GM18505 (cell line): ENCODE measurements at regions not wholly inside any gene's neighbourhood (a gene's known extent, or its start where the extent isn't known, plus 50 kb on each side); places are given as distances from the start of the nearest gene placed in this dataset.

Experiments
- ATAC-seq: cut with Tn5 transposase; IDR thresholded peaks from one replicate; pipeline ENCODE4 v1.9.1; 2021; ENCODE audit not compliant: unreplicated experiment
- POLR2A ChIP-seq: IDR thresholded peaks from 4 replicates; pipeline ENCODE4 v1.6.1; 2011; ENCODE audit warnings: borderline replicate concordance; ENCODE audit not compliant: insufficient read depth, insufficient read length; ENCODE audit errors: extremely low read depth

DNA sequence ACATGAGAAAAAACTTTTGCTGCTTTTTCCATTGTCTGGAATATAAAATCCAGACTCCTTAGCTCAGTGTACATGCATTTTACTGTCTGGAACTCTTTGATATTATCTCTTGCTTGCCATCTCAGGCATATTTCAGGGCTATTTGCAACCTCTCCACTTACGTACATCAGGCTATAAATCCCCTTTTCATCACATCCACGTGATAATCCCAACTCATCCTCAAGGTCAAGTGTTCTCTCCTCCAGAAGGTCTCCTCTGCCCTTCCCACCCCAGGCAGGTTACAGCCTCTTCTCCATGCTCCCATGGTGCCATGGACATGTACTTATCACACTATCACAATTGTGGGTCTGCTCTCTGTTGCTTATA, 202.5 kb upstream of the RBMS1 start:
- no peak for ATAC-seq
- TF ChIP-seq POLR2A = no peak

DNA sequence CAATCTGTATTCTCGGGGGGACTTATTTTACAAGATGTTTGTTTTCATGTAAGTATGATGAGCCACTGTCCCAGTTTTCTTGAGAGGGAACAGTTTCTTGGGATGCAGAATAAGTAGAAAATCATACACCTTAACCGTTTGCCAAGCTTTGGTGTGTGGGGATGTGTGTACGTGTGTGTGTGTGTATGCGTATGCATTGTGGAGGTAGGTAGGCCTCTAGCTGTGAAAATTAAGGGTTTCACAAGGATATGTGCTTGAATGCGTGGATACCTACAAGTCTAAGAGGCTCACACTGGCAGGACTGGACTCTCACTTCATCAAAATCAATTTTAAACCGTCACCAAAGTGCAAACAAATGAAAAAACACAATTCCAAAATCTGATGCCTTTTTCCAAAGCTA, 204.2 kb upstream of the RBMS1 start:
- ATAC-seq = no peak
- no peak for TF ChIP-seq POLR2A

DNA sequence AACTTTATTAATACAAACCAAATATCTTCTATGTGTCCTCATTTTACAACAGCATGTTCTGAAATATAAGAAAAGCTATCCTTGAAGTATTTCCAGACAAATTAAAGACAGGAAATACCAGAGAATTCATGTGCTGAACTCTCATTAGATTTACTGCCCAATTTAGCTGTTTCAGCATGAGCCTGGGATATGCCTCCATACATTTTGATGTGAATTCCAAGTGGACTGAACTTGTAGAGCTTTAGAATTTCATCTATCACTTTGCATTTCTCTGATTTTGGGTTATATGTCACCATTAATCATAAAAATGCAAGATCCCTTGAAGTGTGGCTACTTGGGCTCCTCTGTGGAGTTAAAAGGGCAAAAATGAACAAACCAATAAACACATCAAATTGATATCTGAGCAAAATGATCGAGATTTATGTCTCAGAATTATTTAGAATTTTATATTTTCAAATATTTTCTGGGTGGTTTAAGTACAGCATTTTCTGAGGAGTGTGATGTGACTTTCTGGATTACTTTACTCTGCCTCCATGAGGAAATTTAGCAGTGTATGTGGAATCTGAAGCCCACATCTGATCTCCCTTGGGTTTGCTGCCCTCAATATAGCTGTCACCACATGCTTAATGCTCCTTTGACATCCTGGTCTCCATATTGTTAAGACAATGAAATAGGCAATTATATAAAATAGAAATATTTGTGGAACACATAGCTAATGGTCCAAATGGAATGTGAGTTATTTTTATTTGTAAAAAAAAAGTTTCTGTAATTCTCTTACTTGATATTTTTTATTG, 206.6 kb upstream of the RBMS1 start:
- no peak for TF ChIP-seq POLR2A
- no peak for ATAC-seq

DNA sequence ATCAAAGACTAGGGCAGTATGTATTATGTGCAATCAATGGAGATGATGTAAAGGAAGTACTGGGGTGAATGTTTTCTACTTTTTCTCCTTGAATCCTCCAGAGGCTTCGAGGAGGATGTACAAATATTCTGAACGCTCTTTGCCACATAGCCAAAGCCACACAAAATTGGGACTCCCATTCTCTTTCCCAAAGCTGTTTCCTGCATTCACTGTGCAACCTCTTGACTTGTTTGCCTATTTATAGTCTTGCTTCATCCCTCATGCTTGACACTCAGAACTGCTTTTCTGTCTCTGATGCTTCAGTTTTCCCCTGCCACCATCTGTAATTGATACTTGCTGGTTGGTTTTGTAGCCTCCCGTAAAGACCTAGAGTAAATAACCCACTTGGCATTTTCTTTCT, 208.2 kb upstream of the RBMS1 start:
- TF ChIP-seq POLR2A = no peak
- ATAC-seq = no peak

DNA sequence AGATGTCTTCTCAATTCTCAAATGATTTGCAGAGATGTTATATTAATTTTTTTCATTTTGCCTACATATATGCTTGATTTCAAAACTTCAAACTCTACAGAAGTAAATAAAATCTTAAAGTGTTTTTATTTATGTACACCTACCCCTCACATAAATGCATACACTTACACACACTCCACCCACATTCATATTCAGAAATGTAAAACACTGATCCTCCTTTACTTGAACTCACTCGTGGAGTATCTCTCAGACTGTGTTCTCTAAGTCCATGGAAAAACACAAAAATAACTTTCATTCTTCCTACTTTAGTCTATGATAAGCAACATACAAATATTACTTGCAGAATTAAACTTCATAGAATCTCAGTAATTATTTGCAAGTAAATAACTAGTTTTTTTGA, 209.1 kb upstream of the RBMS1 start:
- no peak for TF ChIP-seq POLR2A
- no peak for ATAC-seq

DNA sequence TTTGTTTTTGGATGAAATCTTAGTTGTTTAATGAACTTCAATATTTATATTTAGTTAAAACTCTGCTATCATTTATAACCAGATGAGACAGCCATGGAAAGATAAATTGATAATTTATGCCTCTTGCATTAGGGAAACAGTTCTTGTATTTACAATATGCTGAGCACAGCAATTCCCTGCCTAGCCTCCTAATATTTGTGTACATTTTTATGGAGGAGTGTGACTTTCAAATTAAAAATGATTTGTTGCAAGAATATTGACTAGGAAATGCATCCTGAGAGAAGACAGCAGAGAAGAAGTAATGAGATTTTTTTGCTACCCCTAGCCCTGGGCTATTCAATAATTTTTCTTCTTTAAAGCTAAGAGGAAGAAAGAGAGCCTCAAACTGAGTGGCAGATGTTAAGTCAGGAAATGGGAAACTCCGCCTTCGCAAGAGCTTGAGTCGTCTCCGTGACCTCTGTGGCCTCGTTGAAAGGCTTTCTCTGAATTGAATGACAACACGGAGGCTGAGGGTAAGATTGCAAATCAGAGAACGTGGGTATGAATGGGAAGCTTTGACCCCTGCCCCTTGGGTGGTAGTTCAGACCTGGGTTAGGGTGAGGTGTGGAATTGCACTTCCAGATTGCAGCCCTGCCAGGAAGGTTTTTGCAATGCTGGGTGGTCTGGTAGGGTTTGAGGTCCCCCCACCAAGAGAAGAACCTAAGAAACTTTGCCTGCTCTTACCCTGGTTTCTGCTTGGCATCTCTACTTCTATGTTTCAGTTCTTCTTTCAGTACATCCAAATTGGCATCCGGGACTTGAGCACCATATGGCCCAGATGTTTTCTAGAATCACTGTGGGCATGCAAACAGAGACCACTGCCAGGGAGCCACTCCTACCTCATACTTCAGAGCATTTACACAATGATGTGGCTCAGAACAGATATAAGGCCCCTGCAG, 210.3 kb upstream of the RBMS1 start:
- no peak for TF ChIP-seq POLR2A
- ATAC-seq = peak; percentile 89

DNA sequence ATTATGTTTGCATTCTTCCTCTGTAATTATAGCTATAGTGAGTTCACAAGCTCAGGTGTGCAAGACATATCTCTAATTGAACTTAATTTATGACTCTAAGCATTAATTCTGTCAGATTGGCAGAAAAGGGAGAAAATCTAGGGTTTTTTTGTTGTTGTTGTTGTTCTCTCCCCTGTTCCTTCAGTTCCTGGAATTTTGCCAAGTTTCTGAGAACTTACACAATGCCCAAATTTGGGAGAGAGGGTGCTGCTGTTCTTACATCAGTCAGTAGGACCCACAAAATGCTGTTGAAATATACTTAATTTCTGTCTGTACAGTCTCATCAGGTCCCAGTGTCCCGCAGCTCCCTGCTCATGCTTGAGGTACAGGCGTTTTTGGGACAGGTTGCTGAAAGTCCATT, 221.8 kb upstream of the RBMS1 start:
- TF ChIP-seq POLR2A = no peak
- ATAC-seq = no peak

DNA sequence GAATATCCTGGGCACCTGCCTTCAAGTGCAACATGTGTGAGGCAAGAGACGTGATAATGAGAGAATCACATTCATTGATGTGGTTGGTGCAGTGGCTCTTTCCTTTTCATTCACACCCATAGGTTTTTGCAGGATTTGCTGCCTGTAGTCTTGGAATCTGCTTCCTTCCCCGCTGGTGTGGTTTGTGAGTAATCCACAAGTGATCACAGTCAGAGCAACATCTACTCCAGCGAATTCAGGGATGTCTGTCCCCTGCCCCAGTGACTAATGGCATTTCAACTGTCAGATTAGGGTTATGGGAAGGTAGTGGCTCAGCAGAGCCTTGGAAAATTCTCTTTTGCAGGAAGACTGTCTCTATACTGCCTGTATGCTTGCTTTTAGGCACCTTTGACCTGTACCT, 225.5 kb upstream of the RBMS1 start:
- TF ChIP-seq POLR2A = no peak
- ATAC-seq = no peak

DNA sequence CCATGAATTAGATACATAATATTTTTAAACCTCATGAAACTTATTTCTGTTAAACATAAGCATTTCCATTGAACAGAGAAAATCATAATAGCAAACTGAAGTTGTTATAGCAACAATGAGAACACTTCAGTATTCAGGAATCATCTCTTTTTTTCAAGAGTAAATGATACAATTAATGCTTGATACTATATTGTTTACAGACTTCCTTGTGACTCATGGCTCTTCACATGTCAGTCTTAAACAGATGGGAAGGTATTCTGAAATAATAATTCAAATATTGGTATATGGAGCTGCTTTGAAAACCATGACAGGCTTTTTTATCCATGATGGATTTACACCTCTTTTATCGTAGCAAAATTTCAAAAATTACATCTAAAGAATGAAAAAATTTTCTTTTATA, 226.5 kb upstream of the RBMS1 start:
- ATAC-seq = no peak
- TF ChIP-seq POLR2A = no peak

DNA sequence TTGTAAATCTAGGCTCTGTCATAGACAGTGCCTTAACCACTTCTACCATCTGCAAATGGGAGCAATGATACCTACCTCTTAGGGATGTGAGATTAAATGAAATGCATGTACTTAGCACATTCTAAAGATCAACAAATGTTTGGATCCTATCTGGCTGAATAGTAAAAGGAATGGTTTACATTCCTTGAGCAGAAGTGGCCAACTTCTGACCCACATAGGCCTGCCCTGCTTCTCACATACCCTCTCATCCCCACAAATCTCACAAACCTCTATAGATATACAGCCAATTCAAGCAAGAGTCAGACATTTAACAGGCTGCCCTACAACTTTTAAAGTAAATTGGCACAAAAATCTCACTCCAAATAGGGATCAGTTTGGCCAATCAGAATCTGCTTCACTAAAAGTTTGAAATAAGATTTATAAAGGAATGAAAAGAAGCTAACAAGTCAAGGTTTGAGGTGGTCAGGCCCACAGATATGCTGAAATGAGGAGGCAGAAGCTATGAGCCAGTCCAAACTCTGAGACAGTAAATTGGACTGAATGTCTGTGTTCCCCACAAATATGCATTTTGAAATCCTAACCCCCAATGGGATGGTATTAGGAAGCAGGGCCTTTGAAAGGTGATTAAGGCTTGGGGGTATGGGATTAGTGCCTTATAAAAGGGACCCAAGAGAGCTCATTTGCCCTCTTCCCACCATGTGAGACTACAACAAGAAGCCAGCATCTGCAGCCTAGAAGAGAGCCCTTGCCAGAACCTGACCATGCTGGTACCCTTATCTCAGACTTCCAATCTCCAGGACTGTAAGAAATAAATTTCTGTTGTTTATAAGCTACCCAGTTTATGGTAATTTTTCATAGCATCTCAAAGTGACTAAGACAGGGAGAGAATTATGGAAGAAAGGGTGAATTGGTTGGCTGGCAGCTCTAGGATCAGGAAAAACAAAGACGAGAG, 227.8 kb upstream of the RBMS1 start:
- ATAC-seq = no peak

DNA sequence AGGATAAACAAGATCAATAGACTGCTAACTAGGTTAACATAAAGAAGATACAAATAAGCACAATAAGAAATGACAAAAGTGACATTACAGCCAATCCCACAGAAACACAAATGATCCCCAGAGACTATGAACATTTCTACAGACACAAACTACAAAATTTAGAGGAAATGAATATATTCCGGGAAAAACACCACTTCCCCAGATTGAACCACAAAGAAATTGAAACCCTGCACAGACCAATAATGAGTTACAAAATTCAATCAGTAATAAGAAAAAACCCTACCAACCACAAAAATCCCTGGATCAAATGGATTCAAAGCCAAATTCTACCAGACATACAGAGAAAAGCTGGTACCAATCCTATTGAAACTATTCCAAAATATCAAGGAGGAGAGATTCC, 232.4 kb upstream of the RBMS1 start:
- ATAC-seq = no peak
- no peak for TF ChIP-seq POLR2A

More for the DNA sequence above, 227.8 kb upstream of the RBMS1 start:
- TF ChIP-seq POLR2A = no peak

DNA sequence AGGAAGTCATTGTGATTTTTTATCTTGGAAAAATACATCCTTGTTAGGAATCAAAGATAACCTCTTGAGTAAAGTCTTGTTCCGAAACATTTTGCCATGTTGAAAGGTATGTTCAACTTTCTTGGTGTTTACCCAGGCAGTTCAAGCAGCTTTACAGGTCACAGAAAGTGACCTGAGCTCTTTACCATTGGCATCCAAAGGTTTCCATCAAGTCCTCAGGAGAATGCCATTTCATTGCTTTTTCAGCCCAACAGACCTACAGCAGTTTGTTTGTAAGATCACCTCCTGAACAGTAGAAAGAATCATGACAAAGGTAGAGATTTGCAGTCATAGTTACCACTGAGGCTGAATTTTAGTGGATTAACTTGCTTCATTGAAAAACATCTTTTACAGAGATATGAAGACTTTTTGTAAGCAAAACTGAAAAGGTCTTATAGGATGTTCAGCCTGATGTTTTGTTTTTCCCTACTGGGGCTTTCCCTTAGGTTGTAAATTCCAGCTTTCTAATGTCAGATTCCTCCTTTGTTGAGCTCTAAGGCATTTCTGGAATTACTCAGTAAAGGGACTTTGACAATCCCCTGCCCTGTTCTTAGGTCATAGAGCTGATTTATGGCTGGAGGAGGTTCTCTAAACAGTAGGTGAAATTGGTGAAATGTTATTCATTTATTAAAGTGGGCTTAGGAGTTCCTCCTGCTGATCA, 236.8 kb upstream of the RBMS1 start:
- TF ChIP-seq POLR2A = no peak
- ATAC-seq = no peak

DNA sequence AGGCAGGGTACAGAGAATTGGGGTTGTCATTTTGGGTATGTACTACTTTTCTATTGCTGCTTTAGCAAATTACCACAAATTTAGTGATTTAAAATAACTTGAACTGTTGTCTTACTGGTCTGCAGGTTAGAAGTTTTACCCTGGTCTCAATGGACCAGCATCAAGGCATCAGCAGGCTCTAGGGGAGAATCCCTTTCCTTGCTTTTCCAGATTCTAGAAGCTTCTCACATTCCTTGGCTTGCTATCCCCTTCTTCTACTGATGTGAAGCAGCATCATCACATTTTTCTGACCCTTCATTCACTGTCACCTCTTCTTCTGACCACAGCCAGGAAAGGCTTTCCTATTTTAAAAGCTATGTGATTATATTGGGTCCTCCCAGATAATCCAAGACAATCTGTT, 237.8 kb upstream of the RBMS1 start:
- TF ChIP-seq POLR2A = no peak
- no peak for ATAC-seq

DNA sequence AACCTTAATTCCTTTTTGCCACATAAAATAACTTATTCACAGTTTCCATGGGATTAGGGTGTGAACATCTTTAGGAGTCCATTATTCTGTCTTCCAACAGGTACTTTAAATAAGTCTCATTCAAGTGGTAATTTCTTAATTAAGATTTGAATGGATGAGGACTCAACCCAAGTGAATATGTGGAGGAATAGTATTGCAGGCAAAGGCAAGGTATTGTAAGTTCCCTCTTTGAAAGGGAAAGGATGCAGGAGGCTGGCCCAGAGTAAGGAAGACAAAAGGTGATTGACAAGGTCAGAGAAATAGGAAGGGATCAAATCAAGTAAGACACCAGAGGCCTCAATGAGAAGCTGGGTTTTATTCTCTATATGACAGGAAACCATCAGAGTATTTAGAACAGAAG, 238.2 kb upstream of the RBMS1 start:
- ATAC-seq = no peak
- TF ChIP-seq POLR2A = no peak
